ENCODE measurements at regions not wholly inside any gene's neighbourhood (a gene's known extent, or its start where the extent isn't known, plus 50 kb on each side); places are given as distances from the start of the nearest gene placed in this dataset.
A peak's percentile ranks its signal among the peaks of the same experiment; 100 is the strongest.

DNA sequence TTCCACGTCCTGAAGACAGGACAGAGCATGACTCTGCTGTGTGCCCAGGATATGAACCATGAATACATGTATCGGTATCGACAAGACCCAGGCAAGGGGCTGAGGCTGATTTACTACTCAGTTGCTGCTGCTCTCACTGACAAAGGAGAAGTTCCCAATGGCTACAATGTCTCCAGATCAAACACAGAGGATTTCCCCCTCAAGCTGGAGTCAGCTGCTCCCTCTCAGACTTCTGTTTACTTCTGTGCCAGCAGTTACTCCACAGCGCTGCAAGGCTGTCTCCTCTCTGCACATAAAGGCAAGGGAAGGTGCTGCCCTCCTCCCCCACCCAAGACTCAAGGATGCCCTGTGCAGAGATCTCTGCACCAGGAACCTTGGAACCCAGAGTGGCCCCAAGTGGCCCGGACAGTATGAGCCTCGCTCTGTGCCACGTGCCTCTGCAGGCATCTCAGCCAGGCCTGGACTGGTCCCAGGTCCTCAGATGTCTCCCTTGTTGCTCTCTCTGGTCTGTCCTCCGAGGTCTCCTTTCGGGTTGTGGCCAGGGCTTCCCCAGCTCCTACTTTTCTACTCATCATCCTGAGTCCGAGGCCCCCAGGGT is 230.3 kb upstream of the PRSS58 start:
- CTCF ChIA-PET, result interaction anchor here (0.6 kb wide), 1 partner anchor 19 kb away, joined by 3 read pairs; no protein-coding TSS in a partner anchor
- no peak for DNase-seq

More for the DNA sequence above, 230.3 kb upstream of the PRSS58 start:
- Histone ChIP-seq H4K8ac (ENCODE audit: low read depth in 2 of 2, low read length in 2 of 2) (no peak overlapping the region), H2BK5ac (ENCODE audit: low read depth, low read length, poor library complexity, severe bottlenecking) (no peak overlapping the region), H3K18ac (ENCODE audit: low read depth, low read length) (no peak overlapping the region), H3K36me3 (ENCODE audit: control insufficient read depth, insufficient read depth, low read length) (no peaks in the 10 kb centered on the region), H3K4me2 (ENCODE audit: low read depth, low read length) (no peak overlapping the region), H3K27me3 (ENCODE audit: control insufficient read depth, insufficient read depth, low read length) (peaks cover 2% of the 10 kb centered on the region; the same call in 1 of the 2 replicates), H2BK15ac (ENCODE audit: low read depth, low read length) (no peak overlapping the region; the same call in 2 of the 3 replicates), H3K4me1 (ENCODE audit: control insufficient read depth, insufficient read depth, low read length) (no peaks in the 10 kb centered on the region; the same call in none of the 2 replicates), H3K14ac (replicated peaks; ENCODE audit: low read depth, low read length) (no peak overlapping the region), H3K79me1 (ENCODE audit: low read depth in 1 of 2, low read length in 2 of 2) (no peaks in the 10 kb centered on the region), H4K20me1 (ENCODE audit: insufficient read depth, low read length) (no peaks in the 10 kb centered on the region), H2AFZ (replicated peaks; ENCODE audit: low read length, poor library complexity) (peak overlapping the region; percentile 41), H3K4ac (ENCODE audit: low read depth, low read length) (no peak overlapping the region), H3K27ac (ENCODE audit: insufficient read depth, low read length) (no peak overlapping the region), H3K9ac (ENCODE audit: low read depth, low read length) (no peak overlapping the region), H3K9me3 (ENCODE audit: control insufficient read depth, insufficient read depth, low read length) (no peaks in the 10 kb centered on the region), H3K23ac (ENCODE audit: low read depth, low read length) (no peak overlapping the region), H4K5ac (ENCODE audit: low read depth, low read length) (no peak overlapping the region), H3K4me3 (ENCODE audit: insufficient read depth, low read depth, low read length) (no peak overlapping the region), H4K91ac (ENCODE audit: insufficient read depth, low read depth, low read length) (no peak overlapping the region), H2BK20ac (ENCODE audit: low read depth, low read length) (no peak overlapping the region), H2AK9ac (replicated peaks; ENCODE audit: low read depth, low read length, poor library complexity) (no peak overlapping the region), H2BK120ac (ENCODE audit: low read depth, low read length) (peak overlapping the region; percentile 1; the same call in 1 of the 2 replicates), H3K9me1 (ENCODE audit: insufficient read depth, low read length) (no peaks in the 10 kb centered on the region; the same call in 1 of the 2 replicates), H2AK5ac (ENCODE audit: low read depth, low read length) (no peak overlapping the region), H3K56ac (ENCODE audit: extremely low read depth, insufficient read depth, low read length) (0 out of 2 replicates have a peak overlapping the region, but pooled peaks have one; percentile 0)
- dilution Hi-C loops (cut with HindIII; ENCODE audit: low sequenced_read_pairs, unreplicated experiment) (no loop called here), intact Hi-C loops (cut with micrococcal nuclease) (no loop called here), in situ Hi-C loops (cut with MboI; ENCODE audit: low sequenced_read_pairs) (no loop called here)
- 92% methylated on average over 2 of the region's 10 CpGs; no CpG with 5 or more reads in 1 of the 2 experiments for WGBS, 2 experiments (ENCODE audit: extremely low coverage in 2 of 2, insufficient read length in 1 of 2)
- TF ChIP-seq RFX5 (IDR thresholded peaks at IDR 0.05; ENCODE audit: low read depth, low read length) (no peak), RAD21 (IDR thresholded peaks at IDR 0.05; ENCODE audit: low read length) (no peak), POLR2A (IDR thresholded peaks at IDR 0.05; ENCODE audit: low read depth, low read length) (no peak), MAZ (IDR thresholded peaks at IDR 0.05; ENCODE audit: borderline replicate concordance, low read depth, low read length) (no peak), MAFK (IDR thresholded peaks at IDR 0.05; ENCODE audit: low read depth, low read length) (no peak), BHLHE40 (IDR thresholded peaks at IDR 0.05; ENCODE audit: low read depth, low read length) (no peak), RCOR1 (IDR thresholded peaks at IDR 0.05; ENCODE audit: insufficient replicate concordance, low read length) (no peak)
- TF ChIP-seq, protein P1, sequence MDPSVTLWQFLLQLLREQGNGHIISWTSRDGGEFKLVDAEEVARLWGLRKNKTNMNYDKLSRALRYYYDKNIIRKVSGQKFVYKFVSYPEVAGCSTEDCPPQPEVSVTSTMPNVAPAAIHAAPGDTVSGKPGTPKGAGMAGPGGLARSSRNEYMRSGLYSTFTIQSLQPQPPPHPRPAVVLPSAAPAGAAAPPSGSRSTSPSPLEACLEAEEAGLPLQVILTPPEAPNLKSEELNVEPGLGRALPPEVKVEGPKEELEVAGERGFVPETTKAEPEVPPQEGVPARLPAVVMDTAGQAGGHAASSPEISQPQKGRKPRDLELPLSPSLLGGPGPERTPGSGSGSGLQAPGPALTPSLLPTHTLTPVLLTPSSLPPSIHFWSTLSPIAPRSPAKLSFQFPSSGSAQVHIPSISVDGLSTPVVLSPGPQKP (IDR thresholded peaks at IDR 0.05; ENCODE audit: borderline replicate concordance, low read depth, low read length), result no peak
- TF ChIP-seq, protein P2, sequence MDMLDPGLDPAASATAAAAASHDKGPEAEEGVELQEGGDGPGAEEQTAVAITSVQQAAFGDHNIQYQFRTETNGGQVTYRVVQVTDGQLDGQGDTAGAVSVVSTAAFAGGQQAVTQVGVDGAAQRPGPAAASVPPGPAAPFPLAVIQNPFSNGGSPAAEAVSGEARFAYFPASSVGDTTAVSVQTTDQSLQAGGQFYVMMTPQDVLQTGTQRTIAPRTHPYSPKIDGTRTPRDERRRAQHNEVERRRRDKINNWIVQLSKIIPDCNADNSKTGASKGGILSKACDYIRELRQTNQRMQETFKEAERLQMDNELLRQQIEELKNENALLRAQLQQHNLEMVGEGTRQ (IDR thresholded peaks at IDR 0.05; ENCODE audit: low read depth, low read length), result no peak
- POLR2A ChIA-PET (ENCODE audit: unreplicated experiment), result no interaction called here
- peak; percentile 37; the same call in 1 of the 2 replicates for ATAC-seq (ENCODE audit: low read depth)
- no TSS peak for BruUV-seq (replicated peaks)
